Breast epithelium (tissue), 3 donors: ENCODE measurements at regions not wholly inside any gene's neighbourhood (a gene's known extent, or its start where the extent isn't known, plus 50 kb on each side); places are given as distances from the start of the nearest gene placed in this dataset.

ENCODE experiments used
- CTCF ChIP-seq, 3 donors: fragments of 450-650 bp; IDR thresholded peaks; one replicate each; pipeline ENCODE4 v1.5.1; 2016 to 2017; ENCODE audit warnings: antibody characterized with exemption in 3 of 3, mild to moderate bottlenecking in 3 of 3, moderate library complexity in 3 of 3
- POLR2A ChIP-seq: fragments of 450-650 bp; IDR thresholded peaks from one replicate; pipeline ENCODE4 v1.6.1; 2016; ENCODE audit warnings: antibody characterized with exemption, mild to moderate bottlenecking, moderate library complexity

GRCh38 chr2:16208241-16208797 lies 268.0 kb downstream of the MYCN start:
- TF ChIP-seq POLR2A (no peak), CTCF (IDR thresholded peaks at IDR 0.05) (no peak)
